ENCODE measurements at regions not wholly inside any gene's neighbourhood (a gene's known extent, or its start where the extent isn't known, plus 50 kb on each side); places are given as distances from the start of the nearest gene placed in this dataset.

GRCh38 chr3:18835021-18835420, 313.3 kb upstream of the KCNH8 start:
- TF ChIP-seq POLR2A (IDR thresholded peaks at IDR 0.05) (no peak), POLR2AphosphoS5 (IDR thresholded peaks at IDR 0.05) (no peak), CTCF (IDR thresholded peaks at IDR 0.05 in 8 of 11, conservative IDR thresholded peaks at IDR 0.05 in 3 of 11) (no peak)
- intact Hi-C loops (cut with DNase I; ENCODE audit: low total_unique reads), result no loop called here
- Histone ChIP-seq H3K4me3 (no peak overlapping the region), H3K27ac (no peak overlapping the region), H3K36me3 (no peaks in the 10 kb centered on the region), H3K4me1 (no peaks in the 10 kb centered on the region), H3K27me3 (replicated peaks in 1 of 7) (no peaks in the 10 kb centered on the region), H3K9me3 (no peaks in the 10 kb centered on the region)
- 87 to 96% (median 93%) methylated on average over 4 of the region's 4 CpGs for WGBS, 5 donors
- no peak for DNase-seq

- WGBS, 5 donors, result 46 to 60% (median 55%) methylated on average over 5 of the region's 5 CpGs
- no peaks in the 10 kb centered on the region for H3K36me3 ChIP-seq
- intact Hi-C loops (cut with DNase I; ENCODE audit: low total_unique reads), result no loop called here
Measured at GRCh38 chr3:18830087-18830486, 318.2 kb upstream of the KCNH8 start.

GRCh38 chr3:18828637-18829036, 319.7 kb upstream of the KCNH8 start:
- no peaks in the 10 kb centered on the region for H3K27me3 ChIP-seq (replicated peaks in 1 of 7)
- H3K36me3 ChIP-seq, result no peaks in the 10 kb centered on the region
- intact Hi-C loops (cut with DNase I; ENCODE audit: low total_unique reads), result no loop called here
- no peaks in the 10 kb centered on the region for H3K9me3 ChIP-seq
- no peaks in the 10 kb centered on the region for H3K4me1 ChIP-seq
- no peak overlapping the region for H3K27ac ChIP-seq
- TF ChIP-seq POLR2A (IDR thresholded peaks at IDR 0.05) (no peak), CTCF (IDR thresholded peaks at IDR 0.05 in 8 of 11, conservative IDR thresholded peaks at IDR 0.05 in 3 of 11) (no peak), POLR2AphosphoS5 (IDR thresholded peaks at IDR 0.05) (no peak)
- no peak for DNase-seq
- H3K4me3 ChIP-seq, result no peak overlapping the region
- 93 to 99% (median 97%) methylated on average over 2 of the region's 2 CpGs for WGBS, 5 donors

More at GRCh38 chr3:18830087-18830486, 318.2 kb upstream of the KCNH8 start:
- Histone ChIP-seq H3K27me3 (replicated peaks in 1 of 7) (no peaks in the 10 kb centered on the region), H3K9me3 (no peaks in the 10 kb centered on the region), H3K27ac (no peak overlapping the region), H3K4me1 (no peaks in the 10 kb centered on the region), H3K4me3 (no peak overlapping the region)
- no peak for DNase-seq
- no peak for TF ChIP-seq POLR2A (IDR thresholded peaks at IDR 0.05)
- TF ChIP-seq POLR2AphosphoS5 (IDR thresholded peaks at IDR 0.05), result no peak
- no peak for TF ChIP-seq CTCF (IDR thresholded peaks at IDR 0.05 in 8 of 11, conservative IDR thresholded peaks at IDR 0.05 in 3 of 11)

- H3K36me3 ChIP-seq, result no peaks in the 10 kb centered on the region
- TF ChIP-seq POLR2AphosphoS5 (IDR thresholded peaks at IDR 0.05), result no peak
- TF ChIP-seq POLR2A (IDR thresholded peaks at IDR 0.05), result no peak
- TF ChIP-seq CTCF (IDR thresholded peaks at IDR 0.05 in 8 of 11, conservative IDR thresholded peaks at IDR 0.05 in 3 of 11), result no peak
- H3K27me3 ChIP-seq (replicated peaks in 1 of 7), result no peaks in the 10 kb centered on the region
- no peaks in the 10 kb centered on the region for H3K9me3 ChIP-seq
- no peak overlapping the region for H3K27ac ChIP-seq
- DNase-seq, result no peak
- 71 to 87% (median 78%) methylated on average over 3 of the region's 3 CpGs for WGBS, 5 donors
- no peaks in the 10 kb centered on the region for H3K4me1 ChIP-seq
- no peak overlapping the region for H3K4me3 ChIP-seq
- intact Hi-C loops (cut with DNase I; ENCODE audit: low total_unique reads), result no loop called here
Measured at GRCh38 chr3:18827664-18828063, 320.6 kb upstream of the KCNH8 start.

Measured in spleen (tissue), 11 donors.